ENCODE measurements at regions not wholly inside any gene's neighbourhood (a gene's known extent, or its start where the extent isn't known, plus 50 kb on each side); places are given as distances from the start of the nearest gene placed in this dataset.

- no TSS peak for BruUV-seq (replicated peaks)
- intact Hi-C loops (cut with micrococcal nuclease; ENCODE audit: unreplicated experiment) (no loop called here), in situ Hi-C loops (cut with HindIII; ENCODE audit: low pct_unique_long_range_greater_than_20kb, low sequenced_read_pairs) (no loop called here)
- CTCF ChIA-PET = no interaction called here
- Histone ChIP-seq H3K4me3 (ENCODE audit: low read depth in 2 of 2, low read length in 2 of 2) (no peak overlapping the region), H3K27me3 (ENCODE audit: control insufficient read depth, insufficient read depth, low read length) (no peaks in the 10 kb centered on the region), H3K4me1 (ENCODE audit: control insufficient read depth, insufficient read depth, low read length) (no peaks in the 10 kb centered on the region), H3K27ac (ENCODE audit: low read length) (no peak overlapping the region), H3K36me3 (ENCODE audit: control insufficient read depth, insufficient read depth, low read length) (no peaks in the 10 kb centered on the region), H3K9me3 (ENCODE audit: control insufficient read depth, insufficient read depth, low read depth, low read length) (no peaks in the 10 kb centered on the region)
- ATAC-seq (peak; percentile 84), DNase-seq (ENCODE audit: low read depth, low spot score) (peak; percentile 72)
- POLR2A ChIA-PET = no interaction called here
- TF ChIP-seq CTCF (IDR thresholded peaks at IDR 0.05) (peak; percentile 21; the same call in 1 of the 2 replicates), SIN3A (IDR thresholded peaks at IDR 0.05; ENCODE audit: borderline replicate concordance, insufficient read depth, low read depth, low read length) (no peak), POLR2AphosphoS5 (IDR thresholded peaks at IDR 0.05; ENCODE audit: low read depth, low read length) (no peak), TCF7L2 (IDR thresholded peaks at IDR 0.05; ENCODE audit: low read depth, low read length) (no peak)
- TF ChIP-seq, protein P1, sequence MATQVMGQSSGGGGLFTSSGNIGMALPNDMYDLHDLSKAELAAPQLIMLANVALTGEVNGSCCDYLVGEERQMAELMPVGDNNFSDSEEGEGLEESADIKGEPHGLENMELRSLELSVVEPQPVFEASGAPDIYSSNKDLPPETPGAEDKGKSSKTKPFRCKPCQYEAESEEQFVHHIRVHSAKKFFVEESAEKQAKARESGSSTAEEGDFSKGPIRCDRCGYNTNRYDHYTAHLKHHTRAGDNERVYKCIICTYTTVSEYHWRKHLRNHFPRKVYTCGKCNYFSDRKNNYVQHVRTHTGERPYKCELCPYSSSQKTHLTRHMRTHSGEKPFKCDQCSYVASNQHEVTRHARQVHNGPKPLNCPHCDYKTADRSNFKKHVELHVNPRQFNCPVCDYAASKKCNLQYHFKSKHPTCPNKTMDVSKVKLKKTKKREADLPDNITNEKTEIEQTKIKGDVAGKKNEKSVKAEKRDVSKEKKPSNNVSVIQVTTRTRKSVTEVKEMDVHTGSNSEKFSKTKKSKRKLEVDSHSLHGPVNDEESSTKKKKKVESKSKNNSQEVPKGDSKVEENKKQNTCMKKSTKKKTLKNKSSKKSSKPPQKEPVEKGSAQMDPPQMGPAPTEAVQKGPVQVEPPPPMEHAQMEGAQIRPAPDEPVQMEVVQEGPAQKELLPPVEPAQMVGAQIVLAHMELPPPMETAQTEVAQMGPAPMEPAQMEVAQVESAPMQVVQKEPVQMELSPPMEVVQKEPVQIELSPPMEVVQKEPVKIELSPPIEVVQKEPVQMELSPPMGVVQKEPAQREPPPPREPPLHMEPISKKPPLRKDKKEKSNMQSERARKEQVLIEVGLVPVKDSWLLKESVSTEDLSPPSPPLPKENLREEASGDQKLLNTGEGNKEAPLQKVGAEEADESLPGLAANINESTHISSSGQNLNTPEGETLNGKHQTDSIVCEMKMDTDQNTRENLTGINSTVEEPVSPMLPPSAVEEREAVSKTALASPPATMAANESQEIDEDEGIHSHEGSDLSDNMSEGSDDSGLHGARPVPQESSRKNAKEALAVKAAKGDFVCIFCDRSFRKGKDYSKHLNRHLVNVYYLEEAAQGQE (IDR thresholded peaks at IDR 0.05; ENCODE audit: insufficient read depth in 1 of 2, low read depth in 2 of 2, low read length in 1 of 2) = no peak
Observed at GRCh38 chr5:98454904-98455303, 318.6 kb upstream of the RGMB start.

DNA sequence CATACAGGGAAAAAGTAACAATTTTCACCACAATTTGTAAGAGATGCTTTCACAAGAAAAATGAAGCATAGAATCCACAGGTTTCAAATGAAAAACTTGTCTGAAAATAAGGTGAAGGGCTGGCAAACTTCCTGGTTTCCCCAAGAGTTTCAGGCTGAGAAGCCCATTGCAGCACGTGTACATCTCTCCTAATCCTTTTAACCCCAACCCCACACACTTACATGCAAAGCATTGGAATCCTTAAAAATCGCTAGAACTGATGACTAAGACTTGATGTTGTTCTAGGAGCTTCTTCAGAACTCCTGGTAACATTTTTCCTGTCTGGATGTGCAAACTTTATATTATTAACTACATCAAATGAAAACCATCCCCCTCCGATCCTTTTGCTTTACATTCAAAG, 317.8 kb upstream of the RGMB start:
- H3K27me3 ChIP-seq (ENCODE audit: control insufficient read depth, insufficient read depth, low read length) = no peaks in the 10 kb centered on the region
- no peak for ATAC-seq
- intact Hi-C loops (cut with micrococcal nuclease; ENCODE audit: unreplicated experiment) = no loop called here
- BruUV-seq (replicated peaks) = no TSS peak
- no peaks in the 10 kb centered on the region for H3K4me1 ChIP-seq (ENCODE audit: control insufficient read depth, insufficient read depth, low read length)
- TF ChIP-seq POLR2AphosphoS5 (IDR thresholded peaks at IDR 0.05; ENCODE audit: low read depth, low read length) = no peak
- TF ChIP-seq TCF7L2 (IDR thresholded peaks at IDR 0.05; ENCODE audit: low read depth, low read length) = no peak
- no peak for TF ChIP-seq CTCF (IDR thresholded peaks at IDR 0.05)
- TF ChIP-seq SIN3A (IDR thresholded peaks at IDR 0.05; ENCODE audit: borderline replicate concordance, insufficient read depth, low read depth, low read length) = no peak
- TF ChIP-seq, protein P1 (IDR thresholded peaks at IDR 0.05; ENCODE audit: insufficient read depth in 1 of 2, low read depth in 2 of 2, low read length in 1 of 2) = no peak
- H3K27ac ChIP-seq (ENCODE audit: low read length) = no peak overlapping the region
- in situ Hi-C loops (cut with HindIII; ENCODE audit: low pct_unique_long_range_greater_than_20kb, low sequenced_read_pairs) = no loop called here
- no peaks in the 10 kb centered on the region for H3K9me3 ChIP-seq (ENCODE audit: control insufficient read depth, insufficient read depth, low read depth, low read length)
- ChIA-PET POLR2A (no interaction called here), CTCF (no interaction called here)
- H3K36me3 ChIP-seq (ENCODE audit: control insufficient read depth, insufficient read depth, low read length) = no peaks in the 10 kb centered on the region
- H3K4me3 ChIP-seq (ENCODE audit: low read depth in 2 of 2, low read length in 2 of 2) = no peak overlapping the region
- DNase-seq (ENCODE audit: low read depth, low spot score) = no peak
